NCI-H748 (cell line): ENCODE measurements at regions not wholly inside any gene's neighbourhood (a gene's known extent, or its start where the extent isn't known, plus 50 kb on each side); places are given as distances from the start of the nearest gene placed in this dataset.
"Not testable (repeated sequence)": the region's sequence is repeated elsewhere in the genome, so short reads cannot be mapped to it uniquely, and the experiment has no call there.

ENCODE experiments used
- DNase-seq: peaks from one replicate; lab custom pipeline; 2025; ENCODE audit not compliant: unreplicated experiment; lab: John Stamatoyannopoulos, UW

DNA sequence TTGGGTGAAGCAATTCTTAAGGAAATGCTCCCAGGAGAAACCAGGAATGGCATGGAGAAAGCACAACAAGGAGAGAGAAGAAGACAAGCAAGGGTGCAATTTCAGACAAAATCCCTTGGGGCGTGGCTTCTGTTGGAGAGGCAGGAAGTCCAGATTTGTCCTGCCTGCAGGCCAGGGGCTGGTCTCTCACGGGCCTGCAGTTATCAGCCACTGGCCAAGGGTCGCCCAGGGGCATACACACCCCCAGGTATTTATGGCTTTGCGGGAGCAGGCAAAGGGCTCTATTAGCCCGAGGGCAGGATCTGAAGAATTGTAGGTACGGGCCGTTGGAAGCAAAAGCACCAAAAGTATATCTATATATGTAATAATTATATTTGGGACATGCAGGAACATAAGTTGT is 87.7 kb downstream of the IYD start:
- DNase-seq = no peak

DNA sequence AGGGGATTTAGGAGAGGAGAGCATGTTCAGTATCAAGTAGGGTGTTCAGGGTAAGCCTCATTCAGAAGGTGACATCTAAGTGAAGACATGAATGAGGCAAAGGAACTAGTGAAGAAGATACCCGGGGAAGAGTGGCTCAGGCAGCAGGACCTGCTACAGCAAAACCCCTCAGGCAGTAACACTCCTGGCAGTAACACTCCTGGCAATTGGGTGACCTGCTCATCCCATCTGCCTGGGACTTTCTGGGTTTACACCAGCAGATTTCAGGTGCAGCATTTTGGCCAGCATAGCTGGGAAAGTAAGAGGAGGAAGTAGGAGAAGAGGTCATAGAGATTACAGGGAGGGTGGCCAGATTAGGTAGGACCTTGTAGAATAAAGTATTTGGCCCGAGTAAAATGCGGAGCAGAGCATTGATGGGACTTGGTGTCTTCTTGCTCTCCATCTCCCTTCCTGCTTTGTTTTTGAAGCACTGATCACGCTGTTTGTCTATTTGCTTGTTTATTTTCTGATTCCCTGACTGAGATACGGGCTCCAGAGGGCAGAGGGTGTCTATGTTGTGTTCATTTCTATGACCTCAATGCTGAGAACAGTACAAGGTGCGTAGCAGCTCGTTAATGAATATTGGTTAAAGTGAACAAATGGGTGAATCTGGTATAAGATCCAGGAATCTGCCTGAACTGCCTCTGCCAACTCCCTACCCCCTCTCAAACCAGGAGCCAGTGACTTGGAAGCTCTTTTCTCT is 88.3 kb downstream of the IYD start:
- DNase-seq = no peak

DNA sequence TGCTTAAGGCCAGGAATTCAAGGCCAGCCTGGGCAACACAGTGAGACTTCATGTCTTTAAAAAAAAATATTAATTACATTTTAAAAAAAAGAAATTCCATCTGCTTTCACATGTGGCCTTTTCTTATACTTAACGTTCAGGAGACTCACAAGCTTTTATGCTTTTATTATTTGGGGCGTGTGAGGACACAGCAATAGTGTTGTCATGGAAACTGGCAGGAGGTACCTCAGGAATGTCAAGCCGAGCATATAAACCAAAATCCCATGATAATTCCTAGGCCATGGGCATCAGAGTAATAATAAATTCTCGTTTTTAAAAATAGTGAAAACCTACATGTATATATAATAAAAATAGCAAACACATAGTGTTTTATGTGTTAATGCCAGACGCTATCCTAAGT is 89.8 kb downstream of the IYD start:
- DNase-seq = no peak

DNA sequence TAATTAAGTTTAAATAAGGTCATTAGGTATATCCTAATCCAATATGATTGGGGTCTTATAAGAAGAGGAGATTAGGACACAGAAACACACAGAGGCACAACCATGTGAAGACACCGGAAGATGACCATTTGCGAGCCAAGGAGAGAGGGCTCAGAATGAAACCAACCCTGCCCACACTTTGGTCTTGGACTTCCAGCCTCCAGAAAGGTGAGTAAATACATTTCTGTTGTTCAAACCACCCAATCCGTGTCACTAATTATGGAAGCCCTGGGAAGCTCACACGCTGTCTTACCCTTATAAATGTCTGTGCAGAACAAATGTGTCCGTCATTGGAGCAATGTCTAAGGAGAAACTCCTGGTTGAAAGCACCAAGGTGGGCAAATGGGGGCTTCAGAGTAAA is 95.0 kb downstream of the IYD start:
- DNase-seq = no peak

DNA sequence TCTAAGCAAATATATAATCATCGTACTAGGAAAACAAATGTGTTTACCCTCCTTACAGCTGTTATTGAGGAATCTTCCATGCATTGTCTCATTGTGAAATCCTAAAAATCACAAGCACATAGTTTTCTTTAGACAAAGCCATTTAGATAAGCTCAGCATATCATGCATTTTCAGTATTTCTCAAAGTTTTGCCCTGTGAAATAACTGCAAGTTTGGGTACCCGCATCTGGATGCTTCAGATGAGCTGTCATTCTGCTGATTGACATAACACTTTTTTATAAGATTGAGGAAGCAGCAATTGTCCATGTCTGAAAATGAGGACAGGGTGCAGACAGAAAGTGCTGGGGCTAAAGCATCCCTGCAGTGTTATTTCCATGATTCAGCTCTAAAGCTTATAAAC is 96.2 kb downstream of the IYD start:
- no peak for DNase-seq

DNA sequence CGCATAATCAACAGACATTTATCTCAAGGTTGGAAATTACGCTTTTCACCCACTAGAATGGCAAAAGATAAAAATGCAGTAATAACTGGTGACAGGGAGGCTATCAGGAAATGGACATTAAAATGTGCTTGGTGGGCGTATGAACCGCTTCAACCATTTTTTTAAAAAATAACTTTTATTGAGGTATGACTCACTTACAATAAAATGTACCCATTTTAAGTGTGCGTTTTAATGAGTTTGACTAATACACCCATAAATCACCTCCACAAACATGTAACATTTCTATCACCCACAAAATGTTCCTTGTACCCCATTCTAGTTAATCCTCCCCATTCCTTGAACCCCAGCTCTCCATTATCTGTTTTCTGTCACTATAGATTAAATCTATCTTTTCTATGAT is 96.8 kb downstream of the IYD start:
- DNase-seq = no peak

DNA sequence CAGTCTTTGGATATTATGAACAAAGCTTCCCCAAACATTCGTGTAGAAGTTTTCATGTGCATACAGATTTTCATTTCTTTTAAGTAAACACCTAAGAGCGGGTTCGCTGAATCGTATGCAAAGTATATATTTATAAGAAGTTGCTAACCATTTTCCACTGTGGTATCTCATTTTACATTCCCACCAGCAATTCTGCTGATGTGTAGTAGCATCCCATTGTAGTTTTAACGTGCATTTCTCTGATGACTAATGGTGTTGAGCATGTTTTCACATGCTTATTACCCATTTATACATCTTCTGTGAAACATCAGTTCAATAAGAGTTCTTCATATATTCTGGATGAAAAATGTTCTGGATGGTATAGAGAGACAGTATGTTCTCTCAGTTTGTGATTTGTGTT is 97.4 kb downstream of the IYD start:
- no peak for DNase-seq

DNA sequence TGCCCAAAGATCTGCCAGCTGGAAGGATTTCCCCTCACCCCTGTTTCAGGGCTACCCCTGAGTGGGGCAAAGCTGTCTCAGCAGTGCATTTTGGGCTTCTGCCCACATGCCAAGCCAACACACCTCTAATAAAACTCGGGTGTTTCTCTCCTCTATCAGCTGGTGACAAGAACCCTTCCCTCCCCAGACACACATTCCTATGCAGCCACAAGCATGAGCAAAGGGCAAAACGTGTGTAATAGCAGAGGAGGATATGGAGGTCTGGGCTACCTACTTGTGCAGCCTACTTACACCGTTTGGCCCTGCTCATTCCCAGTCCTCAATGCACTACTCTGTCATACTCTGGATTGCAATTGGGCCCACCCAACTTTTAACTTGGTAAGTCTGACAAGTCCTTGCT is 101.3 kb downstream of the IYD start:
- no peak for DNase-seq

DNA sequence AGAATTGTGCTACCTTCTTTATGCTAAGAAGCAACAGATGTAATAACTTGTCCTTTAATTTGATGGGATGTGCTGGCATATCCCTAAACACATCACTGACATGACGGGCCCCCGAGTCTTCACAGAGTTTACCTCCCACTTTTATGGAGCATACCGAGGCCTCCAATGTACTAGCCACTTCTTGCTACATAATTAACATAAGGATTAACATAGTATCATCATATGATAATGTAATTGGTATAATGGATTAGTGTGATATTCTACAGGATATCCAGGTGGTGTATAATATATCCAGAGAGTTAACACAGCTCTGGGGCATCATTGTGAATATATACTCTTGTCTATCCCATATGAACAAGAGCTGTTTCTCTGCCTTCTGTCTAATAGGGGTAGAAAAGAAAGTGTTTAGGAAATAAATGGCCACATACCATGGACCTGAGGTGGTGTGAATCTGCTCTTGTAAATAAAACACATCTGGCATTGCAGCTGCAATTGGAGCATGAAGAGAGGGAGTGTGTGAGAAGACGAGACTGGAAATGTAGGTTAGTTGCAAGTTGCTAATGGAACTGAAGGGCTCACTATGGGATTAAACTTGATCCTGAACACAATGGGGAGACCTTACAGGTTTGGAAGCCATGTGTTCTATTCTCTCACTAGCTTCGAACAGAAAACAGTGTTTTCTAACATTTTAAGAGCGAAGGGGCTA is 102.3 kb downstream of the IYD start:
- DNase-seq = no peak

DNA sequence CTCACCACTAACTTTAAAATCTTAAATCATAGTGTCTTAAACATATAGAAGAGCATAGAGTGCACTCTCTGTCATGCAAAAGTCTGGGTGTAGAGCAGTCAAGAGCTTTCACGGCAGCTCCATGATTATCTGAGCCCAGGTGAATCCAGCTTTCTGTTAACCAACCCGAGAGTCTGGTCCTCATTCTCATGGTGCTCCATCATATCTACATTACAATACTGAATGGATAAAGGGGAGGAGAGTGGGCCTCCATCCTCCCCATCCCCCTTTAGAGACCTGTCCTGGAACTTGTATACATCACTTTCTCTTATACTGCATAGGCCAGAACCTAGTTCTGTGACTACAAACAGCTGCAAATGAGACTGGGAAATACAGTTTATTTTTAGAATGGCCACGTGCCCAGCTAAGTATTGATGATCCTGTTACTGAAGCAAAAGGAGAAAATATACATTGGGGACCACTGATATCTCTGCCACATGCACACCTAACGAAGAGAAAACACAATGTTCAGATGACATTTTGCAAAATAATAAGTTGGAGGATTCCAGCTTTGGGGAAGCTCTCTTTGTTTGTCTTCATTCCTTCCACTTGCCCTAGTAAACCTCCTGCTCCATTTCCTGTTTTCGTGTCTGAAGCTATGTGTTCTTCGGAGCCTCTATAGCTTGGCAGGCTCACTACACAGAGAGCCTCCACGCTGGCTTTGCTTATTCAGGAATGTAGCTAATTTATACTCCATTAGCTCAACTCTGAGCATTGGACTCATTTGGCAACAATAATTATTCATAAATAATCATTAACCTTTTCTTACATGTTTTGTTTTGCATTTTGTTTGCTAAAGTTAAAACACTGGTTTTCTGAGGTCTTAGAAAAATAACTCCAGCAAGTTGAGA is 110.1 kb downstream of the IYD start:
- DNase-seq = no peak

DNA sequence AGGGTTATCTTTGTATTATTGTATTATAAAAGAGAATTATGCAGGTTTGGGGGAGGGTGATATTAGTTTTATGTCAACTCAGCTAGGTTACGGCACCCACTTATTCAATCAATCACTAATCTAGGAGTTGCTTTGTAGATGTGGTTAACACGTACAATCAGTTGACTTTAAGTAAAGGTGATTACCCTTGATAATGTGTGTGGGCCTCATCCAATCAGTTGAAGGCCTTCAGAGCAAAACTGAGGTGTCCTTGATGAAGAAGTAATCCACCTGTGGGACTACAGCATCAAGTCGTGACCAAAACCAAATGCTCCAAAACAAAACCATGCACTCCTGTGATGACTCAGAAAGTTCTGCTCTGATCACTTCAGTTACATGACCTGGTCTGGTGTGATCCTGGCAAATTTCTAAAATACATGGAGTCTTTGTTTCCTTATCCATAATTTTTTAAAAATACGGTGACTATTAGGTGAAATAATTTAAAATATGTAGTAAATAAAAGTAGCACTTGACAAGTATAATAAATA is 114.1 kb downstream of the IYD start:
- DNase-seq = no peak

DNA sequence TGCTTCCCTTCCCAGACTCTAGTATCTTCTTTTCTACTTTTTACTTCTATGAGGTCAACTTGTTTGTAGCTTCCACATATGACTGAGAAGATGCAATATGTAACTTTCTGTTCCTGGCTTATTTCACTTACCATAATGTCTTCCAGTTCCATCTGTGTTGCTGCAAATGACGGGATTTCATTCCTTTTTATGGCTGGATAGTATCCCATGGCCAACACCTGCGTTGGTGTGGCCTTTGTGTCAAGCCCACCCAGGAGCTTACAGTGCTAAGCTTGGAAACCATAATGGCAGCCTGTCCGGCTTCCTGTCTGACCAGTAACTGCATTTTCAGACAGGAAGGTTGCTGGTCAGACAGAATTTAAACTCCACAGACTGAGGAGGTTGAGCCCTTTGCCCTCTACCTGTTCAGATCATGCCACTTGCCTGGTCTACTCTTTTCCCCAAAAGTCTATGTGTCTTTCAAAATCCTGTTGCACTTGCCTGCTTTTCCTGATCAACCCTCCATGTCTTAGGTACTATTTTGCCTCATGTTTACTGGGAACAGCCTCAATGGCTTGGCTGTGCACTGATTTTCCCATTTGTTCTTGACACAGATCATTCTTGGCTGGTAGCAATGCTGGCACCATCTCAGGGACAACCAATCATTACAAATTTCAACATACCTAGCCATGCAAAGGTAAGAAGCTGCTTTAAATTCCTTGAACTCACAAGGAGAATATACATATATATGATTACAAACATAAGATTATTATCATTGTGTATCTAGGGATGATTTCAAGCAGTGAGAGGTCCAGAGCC is 114.3 kb upstream of the PLEKHG1 start:
- DNase-seq = no peak

DNA sequence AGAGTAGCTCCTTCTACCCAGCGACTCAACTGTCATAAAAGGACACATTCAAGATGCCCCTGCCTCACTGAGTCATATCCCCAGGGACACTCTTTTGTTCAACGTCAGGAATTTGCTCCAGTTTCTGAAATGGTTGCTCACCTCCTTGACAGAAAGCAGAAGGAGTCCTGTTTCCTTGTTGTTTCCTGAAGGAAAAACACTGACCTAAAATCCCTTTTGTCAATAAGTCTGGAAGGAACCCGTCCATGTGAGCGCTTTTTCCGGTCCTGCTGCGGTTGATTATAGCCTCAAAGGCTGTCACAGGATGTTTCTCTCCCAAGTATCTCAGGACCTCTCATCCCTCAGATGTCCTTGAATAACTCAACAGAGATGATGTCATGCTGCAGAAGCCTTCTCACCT is 113.6 kb upstream of the PLEKHG1 start:
- DNase-seq = no peak

DNA sequence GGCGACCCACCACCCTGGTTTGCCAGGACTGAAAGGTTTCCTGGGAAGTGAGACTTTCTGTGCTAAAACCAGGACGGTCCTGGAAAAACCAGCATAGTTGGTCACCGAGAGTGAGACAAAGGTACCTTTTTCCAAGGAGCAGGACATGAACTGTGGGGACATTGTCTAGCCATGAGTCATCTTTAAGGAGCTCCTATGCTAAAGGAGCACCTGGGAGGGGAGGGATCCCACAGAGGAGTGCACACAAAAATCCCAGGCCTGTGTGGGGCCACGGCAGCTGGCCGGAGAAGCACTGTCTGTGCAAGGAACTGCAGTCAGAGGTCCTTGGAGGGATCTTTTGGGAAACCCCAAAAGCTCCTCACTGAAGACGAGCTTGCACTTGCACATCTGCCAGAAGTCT is 109.1 kb upstream of the PLEKHG1 start:
- DNase-seq = no peak

DNA sequence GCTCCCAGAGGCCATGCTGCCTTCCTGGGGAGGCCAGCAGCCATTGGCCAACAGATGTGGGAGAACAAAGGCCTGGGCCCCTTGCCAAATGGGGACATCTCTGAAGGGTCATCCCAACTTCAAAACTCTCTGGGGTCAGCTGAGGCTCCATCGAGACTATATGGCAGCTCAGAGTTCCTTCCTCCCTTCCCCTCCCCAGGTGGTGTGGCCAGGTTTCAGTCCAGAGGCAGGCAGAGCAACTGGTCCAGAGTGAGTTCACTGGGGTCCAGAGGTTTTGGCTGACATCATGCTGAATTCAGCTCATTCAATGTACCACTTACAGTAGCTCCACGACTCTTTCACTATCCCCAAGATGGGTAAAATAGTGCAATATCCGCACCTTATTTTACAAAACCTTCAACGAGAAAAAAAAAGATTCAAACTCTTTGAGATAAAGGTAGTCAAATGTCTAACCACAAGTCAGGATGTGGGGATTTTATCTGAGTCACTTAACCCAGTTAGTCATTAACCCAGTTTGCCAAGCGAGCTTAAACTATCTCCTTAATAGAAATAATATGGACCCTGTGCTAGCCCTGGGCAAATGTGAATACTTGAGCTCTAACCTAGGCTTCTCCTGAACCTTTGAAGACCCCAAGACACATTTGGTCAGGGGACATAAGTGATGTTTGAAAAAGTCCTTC is 108.4 kb upstream of the PLEKHG1 start:
- DNase-seq = no peak

DNA sequence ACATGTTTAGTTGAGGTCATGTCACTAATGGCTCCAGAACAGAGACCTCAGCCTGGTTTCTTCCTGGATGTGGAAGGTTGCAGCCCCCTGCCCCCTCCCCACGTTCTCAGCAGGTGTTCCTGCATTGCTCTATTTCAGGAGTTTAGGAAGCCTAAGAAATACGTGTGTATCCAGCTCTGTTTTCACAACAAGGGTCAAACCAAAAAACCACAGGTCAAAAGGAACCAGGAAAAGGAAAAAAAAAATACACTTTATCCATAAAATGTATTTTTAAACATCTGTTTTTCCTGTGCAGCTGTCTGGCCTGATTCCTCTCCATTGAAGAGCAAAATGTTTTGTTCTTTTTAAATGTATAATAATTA is 107.9 kb upstream of the PLEKHG1 start:
- DNase-seq = no peak

DNA sequence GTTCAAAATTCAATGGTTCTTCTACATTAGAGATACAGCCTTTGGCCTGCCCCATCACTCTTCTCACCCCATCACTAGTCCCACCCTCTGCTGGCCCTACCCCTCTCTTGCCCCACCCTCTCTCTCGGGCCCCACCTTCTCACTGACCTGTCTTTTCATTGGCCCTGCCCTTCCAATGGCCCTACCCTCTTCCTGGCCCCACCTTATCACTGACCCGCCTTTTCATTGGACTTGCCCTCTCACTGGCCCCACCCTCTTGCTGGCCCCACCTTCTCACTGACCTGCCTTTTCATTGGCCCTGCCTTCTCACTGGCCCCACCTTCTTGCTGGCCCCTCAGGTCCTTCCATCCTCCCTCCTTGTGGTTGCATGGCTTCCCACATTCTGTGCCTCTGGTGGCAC is 107.2 kb upstream of the PLEKHG1 start:
- DNase-seq = no peak

DNA sequence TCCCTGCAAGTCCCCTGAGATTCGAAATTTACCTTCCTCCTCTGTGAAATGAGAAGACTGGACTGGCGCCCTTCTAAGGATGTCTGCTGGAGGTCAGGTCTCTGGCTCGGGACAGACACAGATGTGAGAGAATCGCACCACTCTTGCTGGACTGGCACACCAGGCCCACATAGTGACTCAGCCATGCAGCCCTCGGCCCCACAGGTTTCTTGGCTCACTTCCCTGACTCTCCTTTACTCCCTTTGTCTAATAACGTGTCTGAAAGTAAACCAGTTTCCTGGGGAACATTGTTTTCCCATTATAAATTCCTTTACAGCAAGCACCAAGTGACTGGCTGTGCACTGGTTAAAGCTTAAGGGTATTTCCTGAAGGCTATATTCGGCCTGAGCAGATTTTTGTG is 106.7 kb upstream of the PLEKHG1 start:
- DNase-seq = no peak

DNA sequence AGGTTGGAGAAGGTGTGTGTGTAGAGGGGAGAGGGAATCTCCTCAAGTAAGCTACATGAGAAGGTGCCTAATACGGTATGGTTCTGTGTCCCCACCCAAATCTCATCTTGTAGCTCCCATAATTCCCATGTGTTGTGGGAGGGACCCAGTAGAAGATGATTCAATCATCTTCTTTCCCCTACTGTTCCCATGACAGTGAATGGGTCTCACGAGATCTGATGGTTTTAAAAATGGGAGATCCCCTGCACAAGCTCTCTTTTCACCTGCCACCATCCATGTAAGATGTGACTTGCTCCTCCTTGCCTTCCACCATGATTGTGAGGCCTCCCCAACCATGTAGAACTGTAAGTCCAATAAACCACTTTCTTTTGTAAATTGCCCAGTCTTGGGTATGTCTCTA is 106.1 kb upstream of the PLEKHG1 start:
- DNase-seq = not testable (repeated sequence)

DNA sequence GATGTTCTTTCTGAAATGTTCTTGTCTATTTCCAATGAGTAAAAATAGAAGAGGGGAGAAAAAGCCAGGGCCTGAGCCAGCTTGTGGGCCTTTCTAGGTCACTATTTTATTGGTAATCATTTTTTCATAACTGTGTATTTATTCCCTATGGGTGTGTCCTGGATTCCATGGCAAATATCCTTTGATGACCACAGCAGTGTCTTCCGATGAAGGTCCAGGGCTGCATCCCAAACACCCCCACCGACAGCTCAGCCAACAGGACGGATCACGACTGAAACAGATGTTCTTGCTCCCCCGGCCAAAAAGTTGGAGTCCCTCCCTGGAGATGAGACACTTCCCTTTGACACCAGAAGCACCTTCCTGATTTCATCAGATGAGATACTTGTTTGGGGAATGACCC is 105.4 kb upstream of the PLEKHG1 start:
- DNase-seq = no peak
